WTC11 (cell line): ENCODE measurements at regions not wholly inside any gene's neighbourhood (a gene's known extent, or its start where the extent isn't known, plus 50 kb on each side); places are given as distances from the start of the nearest gene placed in this dataset.

Experiments used
- ATAC-seq: fragments of 200-7000 bp; cut with Tn5 transposase; 2 replicates; pipeline ENCODE4 v1.10.0; 2021; ENCODE audit warnings: mild to moderate bottlenecking, moderate library complexity
- CTCF ChIA-PET: fragments of 300-600 bp; sonication (Branson Sonifier 250); formaldehyde crosslinking; loops from one replicate; lab custom pipeline; 2021; ENCODE audit warnings: antibody characterized with exemption; lab: Charles Lee
- POLR2A ChIA-PET: fragments of 350-600 bp; sonication (Branson Sonifier 250); formaldehyde crosslinking; loops from one replicate; lab custom pipeline; 2021; ENCODE audit warnings: antibody characterized with exemption; lab: Charles Lee
- DNase-seq: peaks from one replicate; pipeline ENCODE4 v3.0.0; 2021; ENCODE audit warnings: low spot score
- H3K27ac Mint-ChIP-seq: 2 replicates; pipeline ENCODE4 v1.8.0; 2021; ENCODE audit warnings: mixed read lengths
- H3K27me3 Mint-ChIP-seq: 2 replicates; pipeline ENCODE4 v1.8.0; 2021; ENCODE audit warnings: low read depth, mild to moderate bottlenecking, moderate library complexity, mixed read lengths
- H3K36me3 Mint-ChIP-seq: 2 replicates; pipeline ENCODE4 v1.8.0; 2021; ENCODE audit warnings: mixed read lengths
- H3K4me1 Mint-ChIP-seq: 2 replicates; pipeline ENCODE4 v1.8.0; 2022; ENCODE audit warnings: mixed read lengths
- H3K4me3 Mint-ChIP-seq: 2 replicates; pipeline ENCODE4 v1.8.0; 2021; ENCODE audit warnings: mild to moderate bottlenecking, moderate library complexity, mixed read lengths
- H3K9me3 Mint-ChIP-seq: 2 replicates; pipeline ENCODE4 v1.8.0; 2021; ENCODE audit warnings: mixed read lengths
- ATF2 ChIP-seq: sonication (generic); formaldehyde crosslinking; IDR thresholded peaks from 2 replicates; pipeline ENCODE4 v1.8.1; 2022; ENCODE audit warnings: low read depth, missing genetic modification reagents, borderline replicate concordance
- ATF3 ChIP-seq: sonication (generic); formaldehyde crosslinking; conservative IDR thresholded peaks from 2 replicates; pipeline ENCODE4 v1.8.1; 2022; ENCODE audit warnings: mild to moderate bottlenecking, missing genetic modification reagents
- E2F5 ChIP-seq: sonication (generic); formaldehyde crosslinking; IDR thresholded peaks from 2 replicates; pipeline ENCODE4 v1.8.1; 2022; ENCODE audit warnings: mild to moderate bottlenecking, moderate library complexity, missing genetic modification reagents
- ELF4 ChIP-seq: sonication (generic); formaldehyde crosslinking; IDR thresholded peaks from 2 replicates; pipeline ENCODE4 v1.8.1; 2022; ENCODE audit warnings: low read depth, mild to moderate bottlenecking, moderate library complexity, missing genetic modification reagents
- ERG ChIP-seq: fragments of 250-450 bp; sonication (Bioruptor Pico); IDR thresholded peaks from 2 replicates; pipeline ENCODE4 v1.8.0; 2021; ENCODE audit warnings: mild to moderate bottlenecking
- FOXP1 ChIP-seq: sonication (generic); formaldehyde crosslinking; IDR thresholded peaks from 2 replicates; pipeline ENCODE4 v1.8.0; 2022; ENCODE audit warnings: missing genetic modification reagents, mild to moderate bottlenecking, moderate library complexity, borderline replicate concordance
- MXD4 ChIP-seq: fragments of 250-450 bp; sonication (Bioruptor Pico); IDR thresholded peaks from 2 replicates; pipeline ENCODE4 v1.8.0; 2021; ENCODE audit warnings: mild to moderate bottlenecking, moderate library complexity, borderline replicate concordance
- MYBL2 ChIP-seq: sonication (generic); formaldehyde crosslinking; IDR thresholded peaks from 2 replicates; pipeline ENCODE4 v1.8.1; 2023; ENCODE audit warnings: mild to moderate bottlenecking, moderate library complexity, missing genetic modification reagents
- NFATC4 ChIP-seq: fragments of 250-450 bp; sonication (Bioruptor Pico); IDR thresholded peaks from 2 replicates; pipeline ENCODE4 v1.9.0; 2021; ENCODE audit warnings: mild to moderate bottlenecking
- NFYB ChIP-seq: sonication (generic); formaldehyde crosslinking; conservative IDR thresholded peaks from 2 replicates; pipeline ENCODE4 v1.8.0; 2022; ENCODE audit warnings: low read depth, missing genetic modification reagents
- NR1H2 ChIP-seq: sonication (generic); formaldehyde crosslinking; IDR thresholded peaks from 2 replicates; pipeline ENCODE4 v1.9.0; 2021; ENCODE audit warnings: mild to moderate bottlenecking, moderate library complexity, missing genetic modification reagents
- RORB ChIP-seq: fragments of 250-450 bp; sonication (Bioruptor Pico); IDR thresholded peaks from 2 replicates; pipeline ENCODE4 v1.9.0; 2021; ENCODE audit warnings: mild to moderate bottlenecking
- TEAD4 ChIP-seq: sonication (generic); formaldehyde crosslinking; IDR thresholded peaks from 2 replicates; pipeline ENCODE4 v1.8.0; 2022; ENCODE audit warnings: mild to moderate bottlenecking, missing genetic modification reagents
- USF1 ChIP-seq: sonication (generic); formaldehyde crosslinking; IDR thresholded peaks from 2 replicates; pipeline ENCODE4 v1.8.0; 2022; ENCODE audit warnings: mild to moderate bottlenecking, missing genetic modification reagents
- ZNF121 ChIP-seq: sonication (generic); formaldehyde crosslinking; IDR thresholded peaks from 2 replicates; pipeline ENCODE4 v1.8.0; 2023; ENCODE audit warnings: missing genetic modification reagents
- ZNF232 ChIP-seq: sonication (generic); formaldehyde crosslinking; IDR thresholded peaks from 2 replicates; pipeline ENCODE4 v1.8.0; 2022; ENCODE audit warnings: mild to moderate bottlenecking, missing genetic modification reagents
- ZNF263 ChIP-seq: sonication (generic); formaldehyde crosslinking; IDR thresholded peaks from 2 replicates; pipeline ENCODE4 v1.8.1; 2022; ENCODE audit warnings: low read depth, mild to moderate bottlenecking, moderate library complexity, missing genetic modification reagents
- ZNF317 ChIP-seq: sonication (generic); formaldehyde crosslinking; IDR thresholded peaks from 2 replicates; pipeline ENCODE4 v1.8.1; 2023; ENCODE audit warnings: low read depth, mild to moderate bottlenecking, moderate library complexity, missing genetic modification reagents, borderline replicate concordance
- ZNF396 ChIP-seq: fragments of 250-450 bp; sonication (Bioruptor Pico); IDR thresholded peaks from 2 replicates; pipeline ENCODE4 v1.8.0; 2021; ENCODE audit warnings: mild to moderate bottlenecking, moderate library complexity, borderline replicate concordance
- ZNF416 ChIP-seq: fragments of 250-450 bp; sonication (Bioruptor Pico); IDR thresholded peaks from 2 replicates; pipeline ENCODE4 v1.9.0; 2021; ENCODE audit warnings: mild to moderate bottlenecking, inconsistent platforms
- ZNF512 ChIP-seq: sonication (generic); formaldehyde crosslinking; IDR thresholded peaks from 2 replicates; pipeline ENCODE4 v1.8.1; 2022; ENCODE audit warnings: missing genetic modification reagents, borderline replicate concordance
- ZNF532 ChIP-seq: fragments of 250-450 bp; sonication (Bioruptor Pico); IDR thresholded peaks from 2 replicates; pipeline ENCODE4 v1.9.0; 2021; ENCODE audit warnings: mild to moderate bottlenecking, borderline replicate concordance

GRCh38 chr7:136128050-136128449, 150.9 kb upstream of the MTPN start:
- Mint-ChIP-seq H3K9me3 (peaks cover 21% of the 10 kb centered on the region), H3K36me3 (no peaks in the 10 kb centered on the region), H3K27me3 (peaks cover 5% of the 10 kb centered on the region), H3K4me3 (no peak overlapping the region), H3K27ac (no peak overlapping the region), H3K4me1 (peaks cover 7% of the 10 kb centered on the region)
- CTCF ChIA-PET = no interaction called here
- no peak for DNase-seq
- TF ChIP-seq E2F5 (CRISPR knock-in tag) (no peak), USF1 (0 out of 2 replicates have a peak, but pooled peaks have one; percentile 20), TEAD4 (no peak), ZNF232 (no peak), ZNF121 (CRISPR knock-in tag) (no peak), ZNF416 (CRISPR knock-in tag) (no peak), ZNF532 (CRISPR knock-in tag) (no peak), FOXP1 (no peak)
- POLR2A ChIA-PET = no interaction called here
- no peak; the same call in 1 of the 2 replicates for ATAC-seq

GRCh38 chr7:136123352-136123751, 146.2 kb upstream of the MTPN start:
- no peak for ATAC-seq
- ChIA-PET POLR2A (no interaction called here), CTCF (interaction anchor here (2.9 kb wide), 1 partner anchor 8 kb away, joined by 8 read pairs; no protein-coding TSS in a partner anchor)
- Mint-ChIP-seq H3K4me1 (peaks cover 4% of the 10 kb centered on the region; the same call in 1 of the 2 replicates), H3K27ac (no peak overlapping the region), H3K4me3 (no peak overlapping the region), H3K27me3 (peaks cover 5% of the 10 kb centered on the region), H3K9me3 (peaks cover 15% of the 10 kb centered on the region), H3K36me3 (no peaks in the 10 kb centered on the region)
- TF ChIP-seq NR1H2 (CRISPR knock-in tag) = no peak
- no peak for TF ChIP-seq ZNF512 (CRISPR knock-in tag)
- no peak for TF ChIP-seq ZNF263 (CRISPR knock-in tag)
- no peak for TF ChIP-seq ZNF416 (CRISPR knock-in tag)
- no peak for TF ChIP-seq ZNF396 (CRISPR knock-in tag)
- no peak for TF ChIP-seq ATF3 (CRISPR knock-in tag)
- TF ChIP-seq ELF4 (CRISPR knock-in tag) = no peak
- no peak for TF ChIP-seq NFYB
- no peak for DNase-seq

- H3K27ac Mint-ChIP-seq = no peak overlapping the region
- peaks cover 5% of the 10 kb centered on the region for H3K27me3 Mint-ChIP-seq
- H3K4me1 Mint-ChIP-seq = no peaks in the 10 kb centered on the region
- H3K36me3 Mint-ChIP-seq = no peaks in the 10 kb centered on the region
- ATAC-seq = no peak
- DNase-seq = no peak
- CTCF ChIA-PET = no interaction called here
- POLR2A ChIA-PET = no interaction called here
- no peak overlapping the region for H3K4me3 Mint-ChIP-seq
- peaks cover 15% of the 10 kb centered on the region for H3K9me3 Mint-ChIP-seq
- TF ChIP-seq RORB = no peak
- TF ChIP-seq MYBL2 = no peak
- no peak for TF ChIP-seq ATF2 (CRISPR knock-in tag)
- no peak for TF ChIP-seq ZNF317 (CRISPR knock-in tag)
- no peak for TF ChIP-seq ERG (CRISPR knock-in tag)
- no peak for TF ChIP-seq NFATC4 (CRISPR knock-in tag)
- TF ChIP-seq USF1 = no peak
- TF ChIP-seq MXD4 (CRISPR knock-in tag) = no peak
Measured at GRCh38 chr7:136122026-136122425, 144.9 kb upstream of the MTPN start.
